IMR-90 (cell line): ENCODE measurements at regions not wholly inside any gene's neighbourhood (a gene's known extent, or its start where the extent isn't known, plus 50 kb on each side); places are given as distances from the start of the nearest gene placed in this dataset.

Source experiments
- ATAC-seq: fragments of 200-7000 bp; cut with Tn5 transposase; 2 replicates; pipeline ENCODE4 v1.9.1; 2020; ENCODE audit warnings: low read depth, mild to moderate bottlenecking, moderate library complexity
- BruUV-seq: library from RNA; stranded (reverse); fragments of 400-500 nt; replicated peaks from 2 replicates; lab custom pipeline; 2021; lab: Mats Ljungman, UMichigan
- CTCF ChIA-PET: fragments of 300-600 bp; formaldehyde crosslinking; extraction: SDS; loops from one replicate; lab custom pipeline; 2021; ENCODE audit warnings: antibody characterized with exemption; lab: Yijun Ruan, JAX
- POLR2A ChIA-PET: fragments of 300-600 bp; sonication (Branson Sonifier 250); formaldehyde crosslinking; loops from one replicate; lab custom pipeline; 2022; ENCODE audit warnings: antibody characterized with exemption; ENCODE audit not compliant: unreplicated experiment; lab: Charles Lee
- DNase-seq: peaks from one replicate; pipeline ENCODE4 v3.0.0; 2013
- H2AFZ ChIP-seq: replicated peaks from 2 replicates; pipeline ENCODE3; 2013; ENCODE audit warnings: low read length, mild to moderate bottlenecking; ENCODE audit not compliant: poor library complexity
- H2AK5ac ChIP-seq: 2 replicates; pipeline ENCODE4 v1.6.1; 2013; ENCODE audit warnings: low read depth, low read length, inconsistent platforms
- H2AK9ac ChIP-seq: replicated peaks from 2 replicates; pipeline ENCODE3; 2013; ENCODE audit warnings: mild to moderate bottlenecking, low read depth, low read length, moderate library complexity; ENCODE audit not compliant: poor library complexity
- H2BK120ac ChIP-seq: 2 replicates; pipeline ENCODE4 v1.6.1; 2013; ENCODE audit warnings: low read depth, low read length, inconsistent platforms
- H2BK15ac ChIP-seq: 3 replicates; pipeline ENCODE4 v1.6.1; 2013; ENCODE audit warnings: low read depth, low read length, inconsistent platforms
- H2BK20ac ChIP-seq: 2 replicates; pipeline ENCODE4 v1.6.1; 2013; ENCODE audit warnings: low read depth, mild to moderate bottlenecking, inconsistent platforms, low read length, moderate library complexity
- H2BK5ac ChIP-seq: 2 replicates; pipeline ENCODE4 v1.6.1; 2013; ENCODE audit warnings: mild to moderate bottlenecking, low read depth, low read length, inconsistent platforms; ENCODE audit not compliant: poor library complexity, severe bottlenecking
- H3K14ac ChIP-seq: replicated peaks from 2 replicates; pipeline ENCODE4 v1.6.1; 2013; ENCODE audit warnings: low read depth, low read length, inconsistent platforms
- H3K18ac ChIP-seq: 2 replicates; pipeline ENCODE4 v1.6.1; 2013; ENCODE audit warnings: low read depth, low read length, control low read depth
- H3K23ac ChIP-seq: 2 replicates; pipeline ENCODE4 v1.6.1; 2013; ENCODE audit warnings: low read depth, low read length, inconsistent platforms
- H3K27ac ChIP-seq: 2 replicates; pipeline ENCODE4 v1.5.1; 2013; ENCODE audit warnings: mild to moderate bottlenecking, control low read depth, low read length; ENCODE audit not compliant: insufficient read depth
- H3K27me3 ChIP-seq: 2 replicates; pipeline ENCODE4 v1.6.1; 2013; ENCODE audit warnings: low read length; ENCODE audit not compliant: control insufficient read depth, insufficient read depth
- H3K36me3 ChIP-seq: 2 replicates; pipeline ENCODE4 v1.6.1; 2013; ENCODE audit warnings: low read length, mixed read lengths; ENCODE audit not compliant: control insufficient read depth, insufficient read depth
- H3K4ac ChIP-seq: 2 replicates; pipeline ENCODE4 v1.6.1; 2013; ENCODE audit warnings: low read depth, low read length, inconsistent platforms
- H3K4me1 ChIP-seq: 2 replicates; pipeline ENCODE4 v1.6.1; 2013; ENCODE audit warnings: low read length, mixed read lengths; ENCODE audit not compliant: control insufficient read depth, insufficient read depth
- H3K4me2 ChIP-seq: 2 replicates; pipeline ENCODE4 v1.6.1; 2013; ENCODE audit warnings: low read depth, mild to moderate bottlenecking, control low read depth, low read length, moderate library complexity
- H3K4me3 ChIP-seq: 2 replicates; pipeline ENCODE4 v1.5.1; 2013; ENCODE audit warnings: low read depth, mild to moderate bottlenecking, control low read depth, low read length, moderate library complexity; ENCODE audit not compliant: insufficient read depth
- H3K56ac ChIP-seq: 2 replicates; pipeline ENCODE4 v1.6.1; 2013; ENCODE audit warnings: low read length, inconsistent platforms; ENCODE audit not compliant: insufficient read depth; ENCODE audit errors: extremely low read depth
- H3K79me1 ChIP-seq, 2 experiments: 2 replicates each; pipeline ENCODE4 v1.6.1; 2013; ENCODE audit warnings: low read length in 2 of 2, inconsistent platforms in 1 of 2, low read depth in 1 of 2
- H3K9ac ChIP-seq: 2 replicates; pipeline ENCODE4 v1.6.1; 2013; ENCODE audit warnings: low read depth, low read length, control low read depth
- H3K9me1 ChIP-seq: 2 replicates; pipeline ENCODE4 v1.6.1; 2013; ENCODE audit warnings: low read length, inconsistent platforms; ENCODE audit not compliant: insufficient read depth
- H3K9me3 ChIP-seq: 2 replicates; pipeline ENCODE4 v1.6.1; 2013; ENCODE audit warnings: low read length; ENCODE audit not compliant: control insufficient read depth, insufficient read depth
- H4K20me1 ChIP-seq: 2 replicates; pipeline ENCODE4 v1.6.1; 2013; ENCODE audit warnings: low read length, inconsistent platforms; ENCODE audit not compliant: insufficient read depth
- H4K5ac ChIP-seq: 2 replicates; pipeline ENCODE4 v1.6.1; 2013; ENCODE audit warnings: mild to moderate bottlenecking, low read depth, low read length, control low read depth
- H4K8ac ChIP-seq, 2 experiments: 2 replicates each; pipeline ENCODE4 v1.6.1; 2013; ENCODE audit warnings: low read depth in 2 of 2, low read length in 2 of 2, control low read depth in 1 of 2, inconsistent platforms in 1 of 2
- H4K91ac ChIP-seq: 2 replicates; pipeline ENCODE4 v1.6.1; 2013; ENCODE audit warnings: low read depth, low read length, inconsistent platforms; ENCODE audit not compliant: insufficient read depth
- RAD21 ChIP-seq: IDR thresholded peaks from 2 replicates; pipeline ENCODE4 v1.6.1; 2012; ENCODE audit warnings: low read length, improper control_type of control experiment
- RFX5 ChIP-seq: IDR thresholded peaks from 2 replicates; pipeline ENCODE4 v1.8.0; 2012; ENCODE audit warnings: low read depth, mild to moderate bottlenecking, low read length, moderate library complexity
- SMC3 ChIP-seq: fragments of 150-350 bp; IDR thresholded peaks from 2 replicates; pipeline ENCODE4 v1.6.1; 2016; ENCODE audit warnings: low read depth, mild to moderate bottlenecking, antibody characterized with exemption, low read length, moderate library complexity
- WGBS, 2 experiments: methylation state at CpG; one replicate each; pipeline versions ENCODE4 v1.1.5 to v1.1.7; 2013; ENCODE audit warnings: missing lambda C conversion rate in 2 of 2; ENCODE audit not compliant: insufficient read length in 1 of 2; ENCODE audit errors: extremely low coverage in 2 of 2; 5-methylcytosine and 5-hydroxymethylcytosine counted together
- dilution Hi-C: fragments of 300-500 bp; cut with HindIII; formaldehyde crosslinking; loops from one replicate; pipeline ENCODE4 v1.14.3; 2018; ENCODE audit warnings: low sequenced_read_pairs; ENCODE audit not compliant: unreplicated experiment
- in situ Hi-C: fragments of 300-500 bp; cut with MboI; formaldehyde crosslinking; loops from 3 replicates; pipeline ENCODE4 v1.14.3; 2019; ENCODE audit warnings: low sequenced_read_pairs, inconsistent platforms, mixed read lengths
- intact Hi-C: fragments of 100-400 bp; cut with micrococcal nuclease; formaldehyde crosslinking; loops from 2 replicates; pipeline ENCODE4 v1.10.0; 2022
- TF ChIP-seq, protein P1 (sequence below): conservative IDR thresholded peaks from 2 replicates; pipeline ENCODE4 v1.5.1; 2012; ENCODE audit warnings: mild to moderate bottlenecking, low read depth, low read length, improper control_type of control experiment

DNA sequence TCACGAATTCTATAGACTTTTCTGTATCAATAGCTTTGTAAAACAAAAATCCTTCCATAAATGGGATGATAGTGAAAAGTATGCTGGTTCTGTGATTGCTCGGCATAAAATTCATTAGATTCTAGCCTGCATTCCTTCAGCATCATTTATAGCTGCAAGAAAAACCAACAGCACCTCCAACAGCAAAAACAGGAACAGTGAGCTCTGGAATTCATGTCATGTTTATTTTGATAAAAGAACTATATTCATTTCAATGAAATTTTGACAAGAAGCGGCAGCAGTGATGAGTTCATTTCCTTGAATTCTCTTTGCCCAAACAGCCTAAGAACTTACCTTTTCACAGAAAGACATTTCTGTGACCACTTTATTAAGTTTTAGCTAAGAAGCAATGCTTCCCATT is 515.2 kb upstream of the CCDC54 start:
- Histone ChIP-seq H3K79me1 (no peaks in the 10 kb centered on the region), H4K91ac (no peak overlapping the region), H3K27me3 (no peaks in the 10 kb centered on the region), H2BK20ac (no peak overlapping the region), H3K4me3 (no peak overlapping the region), H3K4me2 (peak overlapping the region; percentile 46; the same call in 1 of the 2 replicates), H2AK5ac (no peak overlapping the region), H3K4ac (no peak overlapping the region), H3K9me1 (no peaks in the 10 kb centered on the region), H3K14ac (no peak overlapping the region), H4K5ac (no peak overlapping the region; the same call in 1 of the 2 replicates), H2AK9ac (no peak overlapping the region), H2BK15ac (no peak overlapping the region), H3K4me1 (0 out of 2 replicates have a peak, but pooled peaks cover 1% of the 10 kb centered on the region), H3K23ac (no peak overlapping the region), H3K9me3 (no peaks in the 10 kb centered on the region), H2BK5ac (peak overlapping the region; percentile 27), H3K36me3 (no peaks in the 10 kb centered on the region), H3K27ac (no peak overlapping the region), H3K9ac (no peak overlapping the region), H3K18ac (peak overlapping the region; percentile 70; the same call in 1 of the 2 replicates), H2BK120ac (0 out of 2 replicates have a peak overlapping the region, but pooled peaks have one; percentile 42), H2AFZ (no peak overlapping the region), H4K8ac (peak overlapping the region in 1 of 2 experiments; percentile 58; a peak in 1 of 4 replicates), H4K20me1 (no peaks in the 10 kb centered on the region), H3K56ac (no peak overlapping the region)
- dilution Hi-C loops, result no loop called here
- in situ Hi-C loops, result no loop called here
- CTCF ChIA-PET, result interaction anchor here (0.6 to 1.4 kb wide), 7 partner anchors 12 to 1171 kb away, joined by 3 to 7 read pairs (median 4); no protein-coding TSS in a partner anchor
- BruUV-seq, result no TSS peak
- POLR2A ChIA-PET, result no interaction called here
- TF ChIP-seq RAD21 (peak; percentile 69), RFX5 (no peak), SMC3 (peak; percentile 40)
- TF ChIP-seq, protein P1, sequence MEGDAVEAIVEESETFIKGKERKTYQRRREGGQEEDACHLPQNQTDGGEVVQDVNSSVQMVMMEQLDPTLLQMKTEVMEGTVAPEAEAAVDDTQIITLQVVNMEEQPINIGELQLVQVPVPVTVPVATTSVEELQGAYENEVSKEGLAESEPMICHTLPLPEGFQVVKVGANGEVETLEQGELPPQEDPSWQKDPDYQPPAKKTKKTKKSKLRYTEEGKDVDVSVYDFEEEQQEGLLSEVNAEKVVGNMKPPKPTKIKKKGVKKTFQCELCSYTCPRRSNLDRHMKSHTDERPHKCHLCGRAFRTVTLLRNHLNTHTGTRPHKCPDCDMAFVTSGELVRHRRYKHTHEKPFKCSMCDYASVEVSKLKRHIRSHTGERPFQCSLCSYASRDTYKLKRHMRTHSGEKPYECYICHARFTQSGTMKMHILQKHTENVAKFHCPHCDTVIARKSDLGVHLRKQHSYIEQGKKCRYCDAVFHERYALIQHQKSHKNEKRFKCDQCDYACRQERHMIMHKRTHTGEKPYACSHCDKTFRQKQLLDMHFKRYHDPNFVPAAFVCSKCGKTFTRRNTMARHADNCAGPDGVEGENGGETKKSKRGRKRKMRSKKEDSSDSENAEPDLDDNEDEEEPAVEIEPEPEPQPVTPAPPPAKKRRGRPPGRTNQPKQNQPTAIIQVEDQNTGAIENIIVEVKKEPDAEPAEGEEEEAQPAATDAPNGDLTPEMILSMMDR, result peak; percentile 55
- DNase-seq, result peak; percentile 70
- intact Hi-C loops, result loop anchor here (1.0 to 5.0 kb wide), 4 partner anchors 200 to 1175 kb away; partner anchors contain the start of gene CBLB
- WGBS, 2 experiments, result 20% methylated on average over 1 of the region's 3 CpGs; no CpG with 5 or more reads in 1 of the 2 experiments
- ATAC-seq, result peak; percentile 91
